Activated T-cell treated with anti-CD3 and anti-CD28 coated beads, Interleukin-2, amount 50 U/mL, for 4 hours (primary cell): ENCODE measurements at regions not wholly inside any gene's neighbourhood (a gene's known extent, or its start where the extent isn't known, plus 50 kb on each side); places are given as distances from the start of the nearest gene placed in this dataset.
A peak's percentile ranks its signal among the peaks of the same experiment; 100 is the strongest.

ENCODE experiments used
- ATAC-seq, 2 donors: fragments of 200-7000 bp; cut with Tn5 transposase; one replicate each; pipeline ENCODE4 v1.10.0; 2021
- DNase-seq: peaks from one replicate; pipeline ENCODE4 v3.0.0-alpha.2; 2020
- H3K27me3 Mint-ChIP-seq: one replicate; pipeline ENCODE4 v1.8.0; 2021; ENCODE audit warnings: low read depth, mixed read lengths
- H3K36me3 Mint-ChIP-seq: one replicate; pipeline ENCODE4 v1.8.0; 2022; ENCODE audit warnings: mixed read lengths; ENCODE audit not compliant: insufficient read depth
- H3K4me1 Mint-ChIP-seq: one replicate; pipeline ENCODE4 v1.8.0; 2021; ENCODE audit warnings: low read depth, mixed read lengths
- H3K4me3 Mint-ChIP-seq: one replicate; pipeline ENCODE4 v1.8.0; 2021; ENCODE audit warnings: mild to moderate bottlenecking, moderate library complexity, mixed read lengths
- H3K9me3 Mint-ChIP-seq: one replicate; pipeline ENCODE4 v1.8.0; 2021; ENCODE audit warnings: mixed read lengths

- ATAC-seq (no peak), DNase-seq (no peak)
- H3K4me3 Mint-ChIP-seq, result peak overlapping the region; percentile 68
- peaks cover 90% of the 10 kb centered on the region for H3K4me1 Mint-ChIP-seq
- H3K27me3 Mint-ChIP-seq, result no peaks in the 10 kb centered on the region
- H3K36me3 Mint-ChIP-seq, result peaks cover 51% of the 10 kb centered on the region
- H3K9me3 Mint-ChIP-seq, result peaks cover under 1% of the 10 kb centered on the region
Measured at GRCh38 chr6:11366934-11367637, 134.6 kb upstream of the NEDD9 start.

- H3K9me3 Mint-ChIP-seq, result no peaks in the 10 kb centered on the region
- peaks cover 54% of the 10 kb centered on the region for H3K36me3 Mint-ChIP-seq
- DNase-seq, result peak; percentile 33
- peaks cover 94% of the 10 kb centered on the region for H3K4me1 Mint-ChIP-seq
- H3K27me3 Mint-ChIP-seq, result no peaks in the 10 kb centered on the region
- H3K4me3 Mint-ChIP-seq, result peak overlapping the region; percentile 68
- ATAC-seq, result peak; percentile 67 to 68
Measured at GRCh38 chr6:11366183-11366933, 133.9 kb upstream of the NEDD9 start.

GRCh38 chr6:11364971-11365397 is 132.5 kb upstream of the NEDD9 start:
- no peak for ATAC-seq
- Mint-ChIP-seq H3K4me3 (peak overlapping the region; percentile 68), H3K9me3 (peaks cover 9% of the 10 kb centered on the region), H3K36me3 (peaks cover 56% of the 10 kb centered on the region), H3K4me1 (peaks cover 96% of the 10 kb centered on the region), H3K27me3 (no peaks in the 10 kb centered on the region)
- no peak for DNase-seq

- peaks cover 59% of the 10 kb centered on the region for H3K36me3 Mint-ChIP-seq
- DNase-seq, result peak; percentile 59
- no peaks in the 10 kb centered on the region for H3K27me3 Mint-ChIP-seq
- peak; percentile 71 to 78 for ATAC-seq
- peak overlapping the region; percentile 7 for H3K4me3 Mint-ChIP-seq
- peaks cover 12% of the 10 kb centered on the region for H3K9me3 Mint-ChIP-seq
- peaks cover 98% of the 10 kb centered on the region for H3K4me1 Mint-ChIP-seq
Measured at GRCh38 chr6:11363881-11364576, 131.6 kb upstream of the NEDD9 start.

- Mint-ChIP-seq H3K27me3 (no peaks in the 10 kb centered on the region), H3K36me3 (peaks cover 64% of the 10 kb centered on the region), H3K9me3 (peaks cover 12% of the 10 kb centered on the region), H3K4me3 (peak overlapping the region; percentile 45), H3K4me1 (peaks cover 97% of the 10 kb centered on the region)
- ATAC-seq, result peak in 1 of 2 donors; percentile 20
- DNase-seq, result no peak
Measured at GRCh38 chr6:11362564-11362963, 130.1 kb upstream of the NEDD9 start.

- peaks cover 67% of the 10 kb centered on the region for H3K36me3 Mint-ChIP-seq
- ATAC-seq (no peak), DNase-seq (no peak)
- H3K4me1 Mint-ChIP-seq, result peaks cover 92% of the 10 kb centered on the region
- no peaks in the 10 kb centered on the region for H3K27me3 Mint-ChIP-seq
- H3K4me3 Mint-ChIP-seq, result no peak overlapping the region
- H3K9me3 Mint-ChIP-seq, result peaks cover 12% of the 10 kb centered on the region
Measured at GRCh38 chr6:11358904-11359830, 126.7 kb upstream of the NEDD9 start.

- Mint-ChIP-seq H3K4me1 (peaks cover 92% of the 10 kb centered on the region), H3K9me3 (peaks cover 12% of the 10 kb centered on the region), H3K27me3 (no peaks in the 10 kb centered on the region), H3K36me3 (peaks cover 64% of the 10 kb centered on the region), H3K4me3 (no peak overlapping the region)
- DNase-seq, result no peak
- no peak for ATAC-seq
Measured at GRCh38 chr6:11357285-11357684, 124.8 kb upstream of the NEDD9 start.

GRCh38 chr6:11356404-11357155 is 124.1 kb upstream of the NEDD9 start:
- H3K36me3 Mint-ChIP-seq, result peaks cover 64% of the 10 kb centered on the region
- no peaks in the 10 kb centered on the region for H3K27me3 Mint-ChIP-seq
- DNase-seq (no peak), ATAC-seq (no peak)
- H3K4me1 Mint-ChIP-seq, result peaks cover 92% of the 10 kb centered on the region
- H3K9me3 Mint-ChIP-seq, result peaks cover 12% of the 10 kb centered on the region
- H3K4me3 Mint-ChIP-seq, result no peak overlapping the region

- ATAC-seq (peak; percentile 93 to 95), DNase-seq (peak; percentile 66)
- Mint-ChIP-seq H3K4me3 (peak overlapping the region; percentile 33), H3K36me3 (peaks cover 64% of the 10 kb centered on the region), H3K27me3 (no peaks in the 10 kb centered on the region), H3K4me1 (peaks cover 86% of the 10 kb centered on the region), H3K9me3 (no peaks in the 10 kb centered on the region)
Measured at GRCh38 chr6:11353921-11354389, 121.5 kb upstream of the NEDD9 start.

GRCh38 chr6:11350294-11350693 is 117.8 kb upstream of the NEDD9 start:
- DNase-seq (no peak), ATAC-seq (no peak)
- Mint-ChIP-seq H3K4me1 (peaks cover 90% of the 10 kb centered on the region), H3K4me3 (no peak overlapping the region), H3K9me3 (no peaks in the 10 kb centered on the region), H3K27me3 (no peaks in the 10 kb centered on the region), H3K36me3 (peaks cover 66% of the 10 kb centered on the region)

GRCh38 chr6:11349880-11350279 is 117.4 kb upstream of the NEDD9 start:
- ATAC-seq (no peak), DNase-seq (no peak)
- peaks cover 90% of the 10 kb centered on the region for H3K4me1 Mint-ChIP-seq
- peaks cover 66% of the 10 kb centered on the region for H3K36me3 Mint-ChIP-seq
- no peak overlapping the region for H3K4me3 Mint-ChIP-seq
- no peaks in the 10 kb centered on the region for H3K27me3 Mint-ChIP-seq
- no peaks in the 10 kb centered on the region for H3K9me3 Mint-ChIP-seq

- ATAC-seq, result no peak
- H3K27me3 Mint-ChIP-seq, result no peaks in the 10 kb centered on the region
Measured at GRCh38 chr6:11346516-11346915, 114.0 kb upstream of the NEDD9 start.

GRCh38 chr6:11345536-11345935 is 113.1 kb upstream of the NEDD9 start:
- H3K36me3 Mint-ChIP-seq, result peaks cover 64% of the 10 kb centered on the region
- DNase-seq (no peak), ATAC-seq (no peak)
- no peaks in the 10 kb centered on the region for H3K27me3 Mint-ChIP-seq
- H3K4me3 Mint-ChIP-seq, result no peak overlapping the region
- H3K4me1 Mint-ChIP-seq, result peaks cover 88% of the 10 kb centered on the region
- H3K9me3 Mint-ChIP-seq, result no peaks in the 10 kb centered on the region

More at GRCh38 chr6:11346516-11346915, 114.0 kb upstream of the NEDD9 start:
- DNase-seq, result no peak
- no peak overlapping the region for H3K4me3 Mint-ChIP-seq
- peaks cover 88% of the 10 kb centered on the region for H3K4me1 Mint-ChIP-seq
- peaks cover 63% of the 10 kb centered on the region for H3K36me3 Mint-ChIP-seq
- H3K9me3 Mint-ChIP-seq, result no peaks in the 10 kb centered on the region
